Tibial nerve (tissue), 4 donors: ENCODE measurements at regions not wholly inside any gene's neighbourhood (a gene's known extent, or its start where the extent isn't known, plus 50 kb on each side); places are given as distances from the start of the nearest gene placed in this dataset.

ENCODE experiments used
- DNase-seq, 2 donors: peaks; one replicate each; pipeline ENCODE4 v3.0.0-alpha.2; 2019; ENCODE audit warnings: low spot score in 2 of 2
- H3K27ac ChIP-seq, 4 donors: fragments of 200-600 bp; sonication (generic) in 3 of 4; one replicate each; pipeline ENCODE4 v1.5.1; 2017 to 2019; ENCODE audit warnings: mild to moderate bottlenecking in 1 of 4
- H3K27me3 ChIP-seq, 2 donors: fragments of 200-600 bp; sonication (generic) in 1 of 2; one replicate each; pipeline versions ENCODE4 v1.5.1 to v1.6.0; 2017 to 2019
- H3K36me3 ChIP-seq, 3 donors: fragments of 200-600 bp; sonication (generic); one replicate each; pipeline ENCODE4 v1.5.1; 2018 to 2019
- H3K4me1 ChIP-seq, 4 donors: fragments of 200-600 bp; sonication (generic) in 3 of 4; one replicate each; pipeline ENCODE4 v1.5.1; 2017 to 2019
- H3K4me3 ChIP-seq, 4 donors: fragments of 200-600 bp; sonication (generic) in 3 of 4; one replicate each; pipeline ENCODE4 v1.5.1; 2017 to 2019; ENCODE audit warnings: mild to moderate bottlenecking in 1 of 4, moderate library complexity in 1 of 4
- H3K9me3 ChIP-seq, 4 donors: fragments of 200-600 bp; sonication (generic) in 3 of 4; one replicate each; pipeline ENCODE4 v1.5.1; 2017 to 2019
- CTCF ChIP-seq, 5 experiments: fragments of 200-600 bp in 3 of 5; fragments of 450-650 bp in 2 of 5; sonication (generic) in 3 of 5; IDR thresholded peaks; one replicate each; pipeline ENCODE4 v1.5.1; 2016 to 2019; ENCODE audit warnings: antibody characterized with exemption in 5 of 5, mild to moderate bottlenecking in 3 of 5, moderate library complexity in 2 of 5
- EP300 ChIP-seq, 2 donors: sonication (generic); formaldehyde crosslinking; IDR thresholded peaks; one replicate each; pipeline ENCODE4 v1.6.1; 2017; ENCODE audit warnings: antibody characterized with exemption in 2 of 2, mild to moderate bottlenecking in 1 of 2
- POLR2A ChIP-seq, 2 donors: fragments of 450-650 bp; IDR thresholded peaks; one replicate each; pipeline ENCODE4 v1.6.1; 2017; ENCODE audit warnings: antibody characterized with exemption in 2 of 2, mild to moderate bottlenecking in 2 of 2, moderate library complexity in 2 of 2
- WGBS, 2 donors: methylation state at CpG; one replicate each; pipeline ENCODE4 v1.1.5; 2018; 5-methylcytosine and 5-hydroxymethylcytosine counted together

GRCh38 chr5:42120070-42120469, 195.0 kb downstream of the FBXO4 start:
- no peak for DNase-seq
- H3K4me1 ChIP-seq = no peaks in the 10 kb centered on the region
- no peaks in the 10 kb centered on the region for H3K36me3 ChIP-seq
- H3K9me3 ChIP-seq = no peaks in the 10 kb centered on the region
- no peak for TF ChIP-seq EP300 (IDR thresholded peaks at IDR 0.05)
- no peak for TF ChIP-seq POLR2A (IDR thresholded peaks at IDR 0.05)
- TF ChIP-seq CTCF (IDR thresholded peaks at IDR 0.05) = no peak
- H3K27ac ChIP-seq = no peak overlapping the region
- H3K4me3 ChIP-seq = no peak overlapping the region
- H3K27me3 ChIP-seq = no peaks in the 10 kb centered on the region

DNA sequence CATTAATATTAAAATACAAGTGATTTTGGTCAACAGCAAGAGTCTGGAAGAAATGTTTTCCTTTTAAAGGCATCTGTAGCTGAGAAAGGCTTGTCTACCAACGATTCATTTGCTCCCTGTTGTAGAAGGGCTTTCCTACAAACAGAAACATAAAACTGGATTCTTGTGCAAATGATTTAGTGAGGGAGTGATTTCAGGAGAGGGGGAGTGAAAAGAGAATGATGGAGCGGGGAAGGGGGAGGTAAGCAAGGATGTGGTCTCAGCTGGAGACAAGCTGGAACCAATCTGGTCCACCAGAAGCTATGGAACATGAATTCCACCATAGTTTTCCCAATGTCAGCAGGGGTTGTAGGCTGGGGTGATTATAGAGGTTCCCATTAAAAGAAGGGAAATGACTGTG, 196.3 kb downstream of the FBXO4 start:
- H3K27ac ChIP-seq = no peak overlapping the region
- no peaks in the 10 kb centered on the region for H3K27me3 ChIP-seq
- no peaks in the 10 kb centered on the region for H3K4me1 ChIP-seq
- WGBS, 2 donors = 50 to 67% methylated on average over 2 of the region's 2 CpGs
- no peak overlapping the region for H3K4me3 ChIP-seq
- DNase-seq = no peak
- TF ChIP-seq EP300 (IDR thresholded peaks at IDR 0.05) = no peak
- TF ChIP-seq CTCF (IDR thresholded peaks at IDR 0.05) = no peak
- TF ChIP-seq POLR2A (IDR thresholded peaks at IDR 0.05) = no peak
- no peaks in the 10 kb centered on the region for H3K9me3 ChIP-seq
- no peaks in the 10 kb centered on the region for H3K36me3 ChIP-seq

- WGBS, 2 donors = 78 to 81% methylated on average over 2 of the region's 2 CpGs
- TF ChIP-seq POLR2A (IDR thresholded peaks at IDR 0.05) = no peak
- no peak for TF ChIP-seq CTCF (IDR thresholded peaks at IDR 0.05)
- no peak for TF ChIP-seq EP300 (IDR thresholded peaks at IDR 0.05)
Measured at GRCh38 chr5:42131081-42131480, 206.0 kb downstream of the FBXO4 start.

GRCh38 chr5:42143361-42143760, 218.3 kb downstream of the FBXO4 start:
- 75 to 80% methylated on average over 2 of the region's 2 CpGs for WGBS, 2 donors

More at GRCh38 chr5:42131081-42131480, 206.0 kb downstream of the FBXO4 start:
- H3K27me3 ChIP-seq = no peaks in the 10 kb centered on the region
- no peak for DNase-seq
- H3K27ac ChIP-seq = no peak overlapping the region
- no peaks in the 10 kb centered on the region for H3K4me1 ChIP-seq
- H3K4me3 ChIP-seq = no peak overlapping the region
- no peaks in the 10 kb centered on the region for H3K36me3 ChIP-seq
- peaks cover 0 to 25% (median 0%) of the 10 kb centered on the region in 4 donors for H3K9me3 ChIP-seq

DNA sequence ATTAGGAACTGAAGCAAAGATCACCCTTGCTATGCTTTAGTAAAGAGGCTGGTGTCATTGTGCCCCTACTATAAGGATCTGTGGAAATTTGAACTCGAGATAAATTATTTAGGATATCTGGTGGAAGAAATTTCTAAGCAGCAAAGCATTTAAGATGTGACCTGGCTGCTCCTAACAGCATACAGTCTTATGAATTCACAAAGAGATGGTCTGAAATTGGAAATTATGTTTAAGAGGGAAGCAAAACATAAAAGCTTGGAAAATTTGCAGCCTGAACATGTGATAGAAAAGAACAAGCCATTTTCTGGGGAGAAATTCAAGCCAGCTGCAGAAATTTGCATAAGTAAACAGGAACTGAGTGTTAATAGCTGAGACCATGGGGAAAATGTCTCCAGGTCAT, 223.7 kb downstream of the FBXO4 start:
- Histone ChIP-seq H3K27me3 (no peaks in the 10 kb centered on the region), H3K36me3 (no peaks in the 10 kb centered on the region), H3K27ac (no peak overlapping the region), H3K9me3 (peaks cover 0 to 35% (median 3%) of the 10 kb centered on the region in 4 donors), H3K4me1 (no peaks in the 10 kb centered on the region), H3K4me3 (no peak overlapping the region)
- WGBS, 2 donors = 32 to 34% methylated on average over 1 of the region's 1 CpG
- no peak for DNase-seq
- TF ChIP-seq POLR2A (IDR thresholded peaks at IDR 0.05) (no peak), CTCF (IDR thresholded peaks at IDR 0.05) (no peak)

More at GRCh38 chr5:42143361-42143760, 218.3 kb downstream of the FBXO4 start:
- no peak overlapping the region for H3K27ac ChIP-seq
- no peaks in the 10 kb centered on the region for H3K27me3 ChIP-seq
- H3K4me3 ChIP-seq = no peak overlapping the region
- H3K36me3 ChIP-seq = no peaks in the 10 kb centered on the region
- TF ChIP-seq EP300 (IDR thresholded peaks at IDR 0.05) (no peak), CTCF (IDR thresholded peaks at IDR 0.05) (no peak), POLR2A (IDR thresholded peaks at IDR 0.05) (no peak)
- H3K9me3 ChIP-seq = peaks cover 0 to 10% (median 0%) of the 10 kb centered on the region in 4 donors
- DNase-seq = no peak
- no peaks in the 10 kb centered on the region for H3K4me1 ChIP-seq
